Choroid plexus epithelial cell (primary cell): ENCODE measurements at regions not wholly inside any gene's neighbourhood (a gene's known extent, or its start where the extent isn't known, plus 50 kb on each side); places are given as distances from the start of the nearest gene placed in this dataset.
"Not testable (repeated sequence)": the region's sequence is repeated elsewhere in the genome, so short reads cannot be mapped to it uniquely, and the experiment has no call there.

Experiments used
- DNase-seq: peaks from one replicate; pipeline ENCODE4 v3.0.0-alpha.2; 2010; ENCODE audit warnings: low read depth
- H3K4me3 ChIP-seq: 2 replicates; pipeline ENCODE4 v1.5.1; 2011; ENCODE audit warnings: low read depth, mild to moderate bottlenecking, control low read depth, low read length, moderate library complexity
- CTCF ChIP-seq: conservative IDR thresholded peaks from 2 replicates; pipeline ENCODE4 v1.5.1; 2011; ENCODE audit warnings: low read depth, mild to moderate bottlenecking, control low read depth, inconsistent platforms, low read length, moderate library complexity

GRCh38 chr14:84929834-84930233 lies 600.1 kb upstream of the FLRT2 start:
- no peak overlapping the region for H3K4me3 ChIP-seq
- no peak for DNase-seq
- TF ChIP-seq CTCF = no peak

- H3K4me3 ChIP-seq = no peak overlapping the region
- TF ChIP-seq CTCF = no peak
- DNase-seq = no peak
These were observed 592.9 kb upstream of the FLRT2 start for GRCh38 chr14:84937016-84937415.

GRCh38 chr14:84937449-84937848 lies 592.5 kb upstream of the FLRT2 start:
- peak; percentile 10 for DNase-seq
- TF ChIP-seq CTCF = no peak
- no peak overlapping the region for H3K4me3 ChIP-seq

- not testable (repeated sequence) for H3K4me3 ChIP-seq
- peak; percentile 46 for DNase-seq
These were observed 585.0 kb upstream of the FLRT2 start for GRCh38 chr14:84944901-84945300.

GRCh38 chr14:84959851-84960520 lies 570.0 kb upstream of the FLRT2 start:
- no peak for TF ChIP-seq CTCF

GRCh38 chr14:84961637-84962036 lies 568.3 kb upstream of the FLRT2 start:
- DNase-seq = no peak
- no peak for TF ChIP-seq CTCF

More at GRCh38 chr14:84959851-84960520, 570.0 kb upstream of the FLRT2 start:
- no peak overlapping the region for H3K4me3 ChIP-seq
- no peak for DNase-seq

GRCh38 chr14:84963518-84963917 lies 566.4 kb upstream of the FLRT2 start:
- no peak overlapping the region for H3K4me3 ChIP-seq
- TF ChIP-seq CTCF = no peak
- no peak for DNase-seq

More at GRCh38 chr14:84961637-84962036, 568.3 kb upstream of the FLRT2 start:
- no peak overlapping the region for H3K4me3 ChIP-seq

- no peak overlapping the region for H3K4me3 ChIP-seq
- DNase-seq = no peak
- TF ChIP-seq CTCF = no peak
These were observed 564.7 kb upstream of the FLRT2 start for GRCh38 chr14:84965279-84965678.
